T-helper 2 cell treated with Interferon-gamma antibody and Interleukin-4, amounts not matched to agents 5 μg/mL and 100 μg/mL, for 36 hours (primary cell): ENCODE measurements at regions not wholly inside any gene's neighbourhood (a gene's known extent, or its start where the extent isn't known, plus 50 kb on each side); places are given as distances from the start of the nearest gene placed in this dataset.
A peak's percentile ranks its signal among the peaks of the same experiment; 100 is the strongest.
"Not testable (repeated sequence)": the region's sequence is repeated elsewhere in the genome, so short reads cannot be mapped to it uniquely, and the experiment has no call there.

ENCODE experiments used
- DNase-seq: peaks from one replicate; pipeline ENCODE4 v3.0.0; 2021; ENCODE audit warnings: low spot score
- H3K27ac Mint-ChIP-seq: one replicate; pipeline ENCODE4 v1.8.0; 2021; ENCODE audit warnings: mild to moderate bottlenecking, mixed read lengths
- H3K27me3 Mint-ChIP-seq: one replicate; pipeline ENCODE4 v1.8.0; 2021; ENCODE audit warnings: low read depth, mixed read lengths
- H3K36me3 Mint-ChIP-seq: one replicate; pipeline ENCODE4 v1.8.0; 2021; ENCODE audit warnings: low read depth, mixed read lengths
- H3K4me1 Mint-ChIP-seq: one replicate; pipeline ENCODE4 v1.8.0; 2021; ENCODE audit warnings: low read depth, mixed read lengths
- H3K4me3 Mint-ChIP-seq: one replicate; pipeline ENCODE4 v1.8.0; 2022; ENCODE audit warnings: mild to moderate bottlenecking, moderate library complexity, mixed read lengths
- H3K9me3 Mint-ChIP-seq: one replicate; pipeline ENCODE4 v1.8.0; 2021; ENCODE audit warnings: mixed read lengths

- Mint-ChIP-seq H3K27me3 (peaks cover 50% of the 10 kb centered on the region), H3K27ac (no peak overlapping the region), H3K9me3 (peaks cover 9% of the 10 kb centered on the region), H3K36me3 (peaks cover 3% of the 10 kb centered on the region), H3K4me1 (peaks cover 40% of the 10 kb centered on the region), H3K4me3 (no peak overlapping the region)
- DNase-seq = no peak
Measured at GRCh38 chr10:30151581-30152389, 92.4 kb upstream of the JCAD start.

GRCh38 chr10:30141423-30141822 is 82.0 kb upstream of the JCAD start:
- peaks cover 12% of the 10 kb centered on the region for H3K9me3 Mint-ChIP-seq
- H3K27ac Mint-ChIP-seq = no peak overlapping the region
- H3K4me3 Mint-ChIP-seq = no peak overlapping the region
- no peaks in the 10 kb centered on the region for H3K36me3 Mint-ChIP-seq
- peaks cover 41% of the 10 kb centered on the region for H3K27me3 Mint-ChIP-seq
- no peak for DNase-seq
- H3K4me1 Mint-ChIP-seq = no peaks in the 10 kb centered on the region

DNA sequence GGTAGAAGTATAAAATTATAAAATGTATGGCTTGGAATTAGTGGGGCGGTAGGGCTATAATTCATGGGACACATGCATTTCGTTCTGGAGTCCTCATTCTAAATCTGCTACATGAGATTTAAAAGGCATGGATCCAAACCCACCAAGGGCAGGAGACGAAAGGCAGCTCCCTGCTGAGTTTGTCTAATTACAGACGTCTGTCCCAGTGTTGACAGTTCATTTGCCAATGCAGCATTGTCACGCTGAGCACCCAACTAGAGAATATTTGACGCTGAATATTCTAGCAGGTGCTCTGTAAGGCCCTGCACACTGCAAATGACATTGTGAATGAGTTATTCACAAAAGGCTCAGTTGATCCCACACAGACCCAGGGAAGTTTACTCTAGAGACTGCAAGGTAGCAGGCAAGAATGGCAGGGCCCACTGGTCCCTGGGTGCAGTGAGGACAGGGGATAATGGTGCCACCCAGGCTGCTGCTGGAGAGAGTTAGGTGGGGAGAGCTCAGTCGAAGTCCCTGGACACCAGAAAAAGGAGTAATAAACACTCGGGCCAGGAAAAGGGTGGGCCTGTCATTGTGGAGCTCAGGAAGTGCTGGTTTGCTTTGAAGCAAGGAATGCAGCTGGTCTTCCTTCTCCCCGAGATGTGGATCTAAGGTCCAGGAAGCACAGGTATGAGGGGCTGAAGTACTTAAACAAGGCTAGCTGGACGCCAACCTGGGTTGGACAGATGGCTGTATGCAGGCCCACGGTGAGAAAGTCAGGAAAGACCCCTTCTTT is 75.0 kb upstream of the JCAD start:
- no peak overlapping the region for H3K27ac Mint-ChIP-seq

DNA sequence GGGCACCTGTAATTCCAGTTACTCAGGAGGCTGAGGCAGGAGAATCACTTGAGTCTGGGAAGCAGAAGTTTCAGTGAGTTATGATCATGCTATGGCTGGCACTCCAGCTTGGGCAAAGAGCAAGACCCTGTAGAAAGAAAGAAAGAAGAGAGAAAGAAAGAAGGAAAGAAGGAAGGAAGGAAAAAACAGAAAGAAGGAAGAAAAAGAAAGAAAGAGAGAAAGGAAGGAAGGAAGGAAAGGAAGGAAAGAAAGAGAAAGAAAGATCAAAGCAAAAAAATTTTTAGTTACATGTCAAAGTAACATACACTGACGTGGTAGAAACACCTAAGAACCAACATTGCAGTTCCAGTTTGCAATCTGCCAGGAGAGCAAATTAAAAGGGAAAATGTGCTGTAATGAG is 73.8 kb upstream of the JCAD start:
- H3K4me3 Mint-ChIP-seq = no peak overlapping the region
- DNase-seq = no peak
- no peaks in the 10 kb centered on the region for H3K9me3 Mint-ChIP-seq
- H3K36me3 Mint-ChIP-seq = no peaks in the 10 kb centered on the region
- no peak overlapping the region for H3K27ac Mint-ChIP-seq
- H3K4me1 Mint-ChIP-seq = peaks cover 5% of the 10 kb centered on the region
- H3K27me3 Mint-ChIP-seq = peaks cover 32% of the 10 kb centered on the region

More for the DNA sequence above, 75.0 kb upstream of the JCAD start:
- Mint-ChIP-seq H3K9me3 (no peaks in the 10 kb centered on the region), H3K4me3 (no peak overlapping the region), H3K4me1 (no peaks in the 10 kb centered on the region), H3K27me3 (peaks cover 27% of the 10 kb centered on the region), H3K36me3 (no peaks in the 10 kb centered on the region)
- DNase-seq = no peak

- peaks cover 30% of the 10 kb centered on the region for H3K27me3 Mint-ChIP-seq
- H3K36me3 Mint-ChIP-seq, H3K4me1 Mint-ChIP-seq, H3K9me3 Mint-ChIP-seq, H3K27ac Mint-ChIP-seq, DNase-seq, H3K4me3 Mint-ChIP-seq: not testable (repeated sequence)
Measured at GRCh38 chr10:30131369-30131768, 72.0 kb upstream of the JCAD start.

- H3K4me1 Mint-ChIP-seq = peaks cover 17% of the 10 kb centered on the region
- not testable (repeated sequence) for H3K4me3 Mint-ChIP-seq, H3K9me3 Mint-ChIP-seq, DNase-seq, H3K27ac Mint-ChIP-seq, H3K36me3 Mint-ChIP-seq
- peaks cover 29% of the 10 kb centered on the region for H3K27me3 Mint-ChIP-seq
Measured at GRCh38 chr10:30129326-30129725, 69.9 kb upstream of the JCAD start.

GRCh38 chr10:30127120-30127541 is 67.7 kb upstream of the JCAD start:
- H3K27ac Mint-ChIP-seq = no peak overlapping the region
- H3K27me3 Mint-ChIP-seq = peaks cover 17% of the 10 kb centered on the region
- no peak for DNase-seq
- peaks cover 17% of the 10 kb centered on the region for H3K4me1 Mint-ChIP-seq
- no peak overlapping the region for H3K4me3 Mint-ChIP-seq
- no peaks in the 10 kb centered on the region for H3K36me3 Mint-ChIP-seq
- H3K9me3 Mint-ChIP-seq = no peaks in the 10 kb centered on the region

DNA sequence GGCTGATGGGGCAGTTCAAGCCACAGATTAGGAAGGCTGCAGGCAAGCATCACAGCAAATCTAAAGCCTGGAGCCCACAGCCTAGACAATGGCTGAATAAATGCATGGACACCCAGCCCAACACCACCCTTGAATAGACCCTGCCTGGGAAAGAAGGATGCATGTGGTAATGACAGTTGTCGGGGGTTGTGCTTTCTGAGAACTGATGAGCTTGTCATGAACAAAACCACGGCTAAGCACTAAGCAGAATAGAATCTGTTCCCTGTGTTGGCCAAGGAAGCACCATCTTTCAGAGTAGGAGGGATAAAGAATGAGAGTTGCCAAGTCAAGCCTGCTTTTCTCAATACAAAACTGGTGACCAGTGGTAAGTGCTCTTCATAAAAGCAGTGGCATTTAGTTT is 66.1 kb upstream of the JCAD start:
- Mint-ChIP-seq H3K4me3 (no peak overlapping the region), H3K4me1 (peaks cover 17% of the 10 kb centered on the region), H3K36me3 (no peaks in the 10 kb centered on the region), H3K27me3 (peaks cover 15% of the 10 kb centered on the region), H3K9me3 (peaks cover 3% of the 10 kb centered on the region), H3K27ac (no peak overlapping the region)
- no peak for DNase-seq

DNA sequence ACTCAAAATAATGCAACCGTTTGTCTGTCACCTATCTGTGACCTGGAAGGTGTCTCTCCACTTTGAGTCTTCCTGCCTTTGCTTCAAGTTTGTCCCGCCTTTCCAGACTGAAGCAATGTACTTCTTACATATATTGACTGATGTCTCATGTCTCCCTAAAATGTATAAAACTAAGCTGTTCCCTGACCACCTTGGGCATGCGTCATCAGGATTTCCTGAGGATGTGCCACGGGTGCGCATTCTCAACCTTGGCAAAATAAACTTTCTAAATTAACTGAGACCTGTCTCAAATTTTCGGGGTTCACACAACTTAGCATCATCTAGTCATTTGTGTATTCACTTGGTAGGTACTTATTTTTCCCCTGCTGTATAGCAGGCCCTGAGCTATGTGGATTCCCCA is 65.3 kb upstream of the JCAD start:
- no peak for DNase-seq
- Mint-ChIP-seq H3K27ac (no peak overlapping the region), H3K9me3 (peaks cover 3% of the 10 kb centered on the region), H3K27me3 (peaks cover 13% of the 10 kb centered on the region), H3K4me3 (no peak overlapping the region), H3K36me3 (no peaks in the 10 kb centered on the region), H3K4me1 (peaks cover 17% of the 10 kb centered on the region)

- Mint-ChIP-seq H3K4me1 (peaks cover 12% of the 10 kb centered on the region), H3K27ac (no peak overlapping the region), H3K9me3 (peaks cover 3% of the 10 kb centered on the region), H3K4me3 (no peak overlapping the region), H3K36me3 (no peaks in the 10 kb centered on the region), H3K27me3 (peaks cover 3% of the 10 kb centered on the region)
- no peak for DNase-seq
Measured at GRCh38 chr10:30121401-30121800, 62.0 kb upstream of the JCAD start.

DNA sequence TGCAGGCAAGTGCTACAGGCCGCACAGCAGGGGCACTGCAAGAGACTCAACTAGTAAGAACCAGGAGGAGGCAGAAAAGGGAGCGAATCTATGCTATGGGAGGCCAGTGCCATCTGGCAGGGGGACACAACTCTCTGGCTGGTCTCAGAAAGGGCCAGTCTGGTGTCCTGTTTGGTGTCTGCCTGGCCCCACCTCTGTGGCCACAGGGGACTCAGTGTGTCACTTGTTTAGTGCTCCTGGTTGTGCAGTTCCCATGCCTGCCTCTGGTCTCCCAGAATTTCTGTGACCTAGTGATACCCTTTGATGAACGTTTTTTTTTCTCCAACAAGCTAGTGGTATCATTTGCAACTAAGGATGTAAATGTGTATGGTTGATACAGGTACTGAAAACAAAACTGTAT is 59.2 kb upstream of the JCAD start:
- Mint-ChIP-seq H3K9me3 (peaks cover 3% of the 10 kb centered on the region), H3K27me3 (peaks cover 3% of the 10 kb centered on the region), H3K4me3 (no peak overlapping the region), H3K36me3 (no peaks in the 10 kb centered on the region), H3K27ac (no peak overlapping the region), H3K4me1 (peaks cover 23% of the 10 kb centered on the region)
- no peak for DNase-seq

- DNase-seq = no peak
- H3K4me1 Mint-ChIP-seq = peaks cover 25% of the 10 kb centered on the region
- no peaks in the 10 kb centered on the region for H3K36me3 Mint-ChIP-seq
- no peak overlapping the region for H3K27ac Mint-ChIP-seq
- peaks cover 3% of the 10 kb centered on the region for H3K9me3 Mint-ChIP-seq
- H3K27me3 Mint-ChIP-seq = peaks cover 3% of the 10 kb centered on the region
- no peak overlapping the region for H3K4me3 Mint-ChIP-seq
Measured at GRCh38 chr10:30117812-30118501, 58.6 kb upstream of the JCAD start.

DNA sequence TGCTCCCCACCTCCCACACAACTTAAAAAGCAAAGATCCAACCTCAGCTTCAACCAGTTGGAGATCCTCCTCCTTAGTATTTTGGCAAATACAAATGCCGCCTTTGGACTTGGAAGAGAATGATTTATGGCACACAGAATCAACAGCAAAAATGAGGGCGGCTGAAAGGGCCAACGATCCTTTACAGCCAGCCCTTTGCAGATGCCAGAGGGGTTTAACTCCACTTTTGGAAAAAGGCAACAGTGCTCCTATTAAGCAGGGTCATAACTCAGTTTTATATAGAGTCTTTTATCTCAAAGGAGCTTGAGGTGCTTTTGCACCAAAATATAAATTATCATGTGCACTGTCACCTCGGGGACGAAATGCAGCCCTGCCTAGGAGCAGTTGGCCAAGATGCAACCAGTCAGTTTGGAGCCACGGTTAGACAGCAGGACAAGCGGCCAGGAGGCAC is 56.7 kb upstream of the JCAD start:
- H3K27ac Mint-ChIP-seq = no peak overlapping the region
- peaks cover 3% of the 10 kb centered on the region for H3K9me3 Mint-ChIP-seq
- peaks cover 25% of the 10 kb centered on the region for H3K4me1 Mint-ChIP-seq
- no peak overlapping the region for H3K4me3 Mint-ChIP-seq
- H3K27me3 Mint-ChIP-seq = peaks cover 3% of the 10 kb centered on the region
- DNase-seq = no peak
- H3K36me3 Mint-ChIP-seq = no peaks in the 10 kb centered on the region

DNA sequence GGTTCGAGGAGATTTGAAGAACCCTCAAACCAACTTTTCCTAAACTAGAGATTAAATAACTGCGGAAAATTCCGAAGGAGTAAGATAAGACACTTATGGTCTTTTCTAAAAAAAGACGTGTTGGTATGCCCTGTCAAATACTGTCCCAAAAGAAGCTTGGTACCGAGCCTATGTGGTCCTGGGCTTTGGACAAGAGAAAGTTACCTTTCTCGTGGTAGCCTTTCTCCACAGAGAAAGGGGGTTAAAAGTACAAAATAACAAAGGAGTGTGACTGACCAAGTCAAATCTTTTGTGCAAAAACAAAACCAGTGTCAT is 56.2 kb upstream of the JCAD start:
- peak overlapping the region; percentile 45 for H3K4me3 Mint-ChIP-seq
- H3K27me3 Mint-ChIP-seq = peaks cover 3% of the 10 kb centered on the region
- peaks cover 25% of the 10 kb centered on the region for H3K4me1 Mint-ChIP-seq
- DNase-seq = no peak
- no peak overlapping the region for H3K27ac Mint-ChIP-seq
- H3K9me3 Mint-ChIP-seq = peaks cover under 1% of the 10 kb centered on the region
- no peaks in the 10 kb centered on the region for H3K36me3 Mint-ChIP-seq
